Motor neuron (in vitro differentiated cells): ENCODE measurements at regions not wholly inside any gene's neighbourhood (a gene's known extent, or its start where the extent isn't known, plus 50 kb on each side); places are given as distances from the start of the nearest gene placed in this dataset.

Experiments used
- ATAC-seq, 8 experiments: fragments of 200-7000 bp; cut with Tn5 transposase; replicated peaks in 6 of 8; 2 replicates each; pipeline ENCODE4 v1.8.0; 2021; ENCODE audit warnings: mild to moderate bottlenecking in 8 of 8, moderate library complexity in 8 of 8
- H3K27ac ChIP-seq, 2 donors: fragments of 250-450 bp; sonication (Bioruptor Pico); 2 replicates each; pipeline ENCODE4 v1.9.0; 2021; ENCODE audit warnings: antibody characterized with exemption in 2 of 2, mild to moderate bottlenecking in 2 of 2, moderate library complexity in 1 of 2
- H3K4me1 ChIP-seq, 2 donors: fragments of 250-450 bp; sonication (Bioruptor Pico); replicated peaks in 1 of 2; 2 replicates each; pipeline ENCODE4 v1.6.1; 2021; ENCODE audit warnings: antibody characterized with exemption in 2 of 2, mild to moderate bottlenecking in 2 of 2, moderate library complexity in 1 of 2
- H3K4me3 ChIP-seq, 5 donors: fragments of 250-450 bp; sonication (Bioruptor Pico); 2 replicates each; pipeline ENCODE4 v1.9.0; 2021; ENCODE audit warnings: antibody characterized with exemption in 5 of 5, mild to moderate bottlenecking in 5 of 5, moderate library complexity in 4 of 5
- WGBS, 10 experiments: fragments of 450-650 bp; shearing (Covaris generic); methylation state at CpG; one replicate each; pipeline ENCODE4 v1.0.0; 2022; 5-methylcytosine and 5-hydroxymethylcytosine counted together
- in situ Hi-C, 9 experiments: fragments of 400-800 bp; cut with MboI; loops; one replicate each; pipeline ENCODE4 v1.15.0; 2021; ENCODE audit warnings: low sequenced_read_pairs in 9 of 9, low pct_unique_long_range_greater_than_20kb in 2 of 9; ENCODE audit not compliant: unreplicated experiment in 9 of 9

DNA sequence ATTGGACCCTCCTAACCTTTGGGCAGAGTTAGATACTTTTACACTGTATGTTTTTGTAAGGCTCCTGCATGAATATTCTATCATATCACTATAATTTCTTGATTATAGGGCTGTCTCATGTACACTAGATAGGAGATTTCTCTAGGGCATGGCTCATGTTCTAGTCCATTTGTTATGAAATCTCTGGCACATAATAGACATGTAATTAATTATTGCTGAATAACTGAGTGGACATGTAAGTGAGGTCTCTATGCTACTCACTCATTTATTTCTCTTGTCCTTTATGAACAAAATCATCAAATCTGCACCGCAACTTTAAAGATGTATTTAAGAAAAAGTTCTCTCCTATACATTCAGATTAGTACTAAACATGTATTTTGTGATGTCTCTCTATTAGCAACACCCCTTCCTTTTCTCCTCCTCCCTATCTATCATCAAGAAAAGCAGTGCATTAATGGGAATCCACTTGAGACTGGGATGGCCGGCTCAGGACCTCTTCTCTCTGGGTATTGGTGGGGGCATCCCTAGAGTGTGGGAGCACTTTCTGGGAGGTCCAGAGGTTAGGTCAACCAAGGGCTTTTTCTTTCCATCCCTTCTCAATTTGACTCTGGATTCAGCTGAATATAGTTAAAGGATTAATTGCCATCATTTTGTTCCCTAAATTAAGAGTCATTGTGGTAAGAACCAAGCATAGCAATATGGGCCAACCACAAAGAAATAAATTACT is 168.0 kb upstream of the HMGA2 start:
- ATAC-seq = no peak
- Histone ChIP-seq H3K4me1 (no peaks in the 10 kb centered on the region), H3K27ac (no peak overlapping the region), H3K4me3 (no peak overlapping the region)
- WGBS, 10 experiments = 20 to 100% (median 92%) methylated on average over 1 to 2 of the region's 2 CpGs; no CpG with 5 or more reads in 1 of the 10 experiments
- in situ Hi-C loops = loop anchor here in 1 of 9 experiments (25.0 kb wide), 1 partner anchor 94 kb away; no protein-coding TSS in a partner anchor

- Histone ChIP-seq H3K4me3 (no peak overlapping the region), H3K4me1 (no peaks in the 10 kb centered on the region), H3K27ac (no peak overlapping the region)
- peak in 5 of 8 experiments; percentile 36 to 94 (median 61) for ATAC-seq
- in situ Hi-C loops = loop anchor here in 1 of 9 experiments (25.0 kb wide), 1 partner anchor 95 kb away; no protein-coding TSS in a partner anchor
- WGBS, 10 experiments = 0 to 82% (median 20%) methylated on average over 1 to 3 of the region's 3 CpGs; no CpG with 5 or more reads in 1 of the 10 experiments
Measured at GRCh38 chr12:65656891-65657351, 167.4 kb upstream of the HMGA2 start.

- Histone ChIP-seq H3K4me1 (no peaks in the 10 kb centered on the region), H3K27ac (no peak overlapping the region), H3K4me3 (no peak overlapping the region)
- ATAC-seq = no peak
- in situ Hi-C loops = loop anchor here in 1 of 9 experiments (25.0 kb wide), 1 partner anchor 95 kb away; no protein-coding TSS in a partner anchor
- WGBS, 10 experiments = 67 to 100% (median 93%) methylated on average over 1 of the region's 1 CpG; no CpG with 5 or more reads in 4 of the 10 experiments
Measured at GRCh38 chr12:65657635-65658034, 166.6 kb upstream of the HMGA2 start.

DNA sequence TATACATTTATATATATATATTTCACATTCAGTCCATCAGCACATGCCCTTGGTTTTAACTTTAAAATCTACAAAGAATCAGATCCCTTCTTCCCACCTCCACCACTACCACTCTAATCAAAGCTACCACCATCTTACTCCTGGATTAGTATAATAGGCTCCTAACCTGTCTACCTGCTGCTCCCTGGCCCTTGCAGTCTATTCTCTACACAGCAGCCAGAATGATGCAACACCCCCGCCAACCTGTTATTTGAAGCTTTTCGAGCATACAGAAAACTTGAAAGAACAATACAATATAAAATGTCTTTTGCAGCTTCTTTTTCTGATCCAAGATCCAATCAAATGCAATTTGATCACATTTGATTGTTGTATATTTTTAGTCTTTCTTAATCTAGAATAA is 165.9 kb upstream of the HMGA2 start:
- 92 to 100% (median 98%) methylated on average over 2 of the region's 2 CpGs; no CpG with 5 or more reads in 2 of the 10 experiments for WGBS, 10 experiments
- ATAC-seq = no peak
- no peak overlapping the region for H3K4me3 ChIP-seq
- in situ Hi-C loops = loop anchor here in 1 of 9 experiments (25.0 kb wide), 1 partner anchor 96 kb away; no protein-coding TSS in a partner anchor
- no peaks in the 10 kb centered on the region for H3K4me1 ChIP-seq
- H3K27ac ChIP-seq = no peak overlapping the region

- Histone ChIP-seq H3K4me3 (no peak overlapping the region), H3K27ac (no peak overlapping the region), H3K4me1 (no peaks in the 10 kb centered on the region)
- in situ Hi-C loops = loop anchor here in 1 of 9 experiments (25.0 kb wide), 1 partner anchor 97 kb away; no protein-coding TSS in a partner anchor
- no peak for ATAC-seq
- 79 to 100% (median 89%) methylated on average over 1 of the region's 1 CpG; no CpG with 5 or more reads in 1 of the 10 experiments for WGBS, 10 experiments
Measured at GRCh38 chr12:65659681-65660080, 164.6 kb upstream of the HMGA2 start.

DNA sequence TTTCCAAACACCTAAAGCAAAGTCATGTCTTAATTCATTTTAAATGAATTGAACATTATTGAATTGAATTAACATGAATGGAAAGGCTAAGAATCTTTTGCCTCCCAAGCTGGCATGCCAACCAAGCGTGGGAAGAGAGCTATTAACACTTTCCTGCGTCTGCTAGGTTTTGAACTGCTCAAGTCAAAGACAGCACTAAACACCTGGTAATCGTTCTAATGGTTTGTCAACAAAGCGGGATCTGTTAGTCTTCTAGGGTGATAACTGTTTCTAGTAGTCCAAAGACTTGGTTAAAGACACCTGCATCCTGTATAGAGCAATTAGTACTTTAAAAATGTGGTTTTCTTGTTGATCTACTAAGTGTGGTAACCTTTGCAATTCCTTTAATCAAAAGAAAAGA is 164.2 kb upstream of the HMGA2 start:
- in situ Hi-C loops = loop anchor here in 1 of 9 experiments (25.0 kb wide), 1 partner anchor 98 kb away; no protein-coding TSS in a partner anchor
- no peak overlapping the region for H3K4me3 ChIP-seq
- H3K4me1 ChIP-seq = no peaks in the 10 kb centered on the region
- ATAC-seq = no peak
- 74 to 100% (median 88%) methylated on average over 1 to 4 of the region's 4 CpGs for WGBS, 10 experiments
- no peak overlapping the region for H3K27ac ChIP-seq

- Histone ChIP-seq H3K27ac (no peak overlapping the region), H3K4me1 (no peaks in the 10 kb centered on the region), H3K4me3 (no peak overlapping the region)
- WGBS, 10 experiments = 85 to 100% (median 94%) methylated on average over 2 to 7 of the region's 7 CpGs
- in situ Hi-C loops = loop anchor here in 1 of 9 experiments (25.0 kb wide), 1 partner anchor 99 kb away; no protein-coding TSS in a partner anchor
- ATAC-seq = no peak
Measured at GRCh38 chr12:65660836-65661235, 163.4 kb upstream of the HMGA2 start.

GRCh38 chr12:65662590-65662989 is 161.7 kb upstream of the HMGA2 start:
- Histone ChIP-seq H3K4me1 (no peaks in the 10 kb centered on the region), H3K27ac (no peak overlapping the region), H3K4me3 (no peak overlapping the region)
- in situ Hi-C loops = loop anchor here in 1 of 9 experiments (25.0 kb wide), 1 partner anchor 100 kb away; no protein-coding TSS in a partner anchor
- WGBS, 10 experiments = 67 to 100% (median 95%) methylated on average over 1 to 2 of the region's 2 CpGs; no CpG with 5 or more reads in 1 of the 10 experiments
- ATAC-seq = no peak

DNA sequence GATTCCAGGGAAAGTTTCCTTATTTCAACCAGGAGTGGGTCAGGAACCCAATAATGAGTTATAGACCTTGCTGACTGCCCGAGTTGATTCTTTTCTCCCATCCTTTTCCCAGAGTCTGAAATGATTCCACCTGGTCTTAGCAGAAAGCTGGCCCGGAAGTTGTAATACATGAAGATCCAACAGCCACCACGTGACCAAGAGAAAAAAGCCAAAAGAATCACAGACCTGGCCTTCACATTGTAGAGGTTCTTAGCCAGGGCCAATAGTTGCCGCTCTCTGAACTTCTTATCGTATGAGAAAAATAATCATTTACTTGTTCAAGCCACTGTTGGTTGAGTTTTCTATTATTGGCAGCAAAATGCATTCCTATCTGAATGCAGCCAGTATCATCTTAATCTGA is 161.2 kb upstream of the HMGA2 start:
- in situ Hi-C loops = loop anchor here in 1 of 9 experiments (25.0 kb wide), 1 partner anchor 101 kb away; no protein-coding TSS in a partner anchor
- 71 to 97% (median 83%) methylated on average over 2 to 5 of the region's 5 CpGs; no CpG with 5 or more reads in 1 of the 10 experiments for WGBS, 10 experiments
- no peak for ATAC-seq
- no peak overlapping the region for H3K4me3 ChIP-seq
- no peaks in the 10 kb centered on the region for H3K4me1 ChIP-seq
- H3K27ac ChIP-seq = no peak overlapping the region

- WGBS, 10 experiments = 53 to 100% (median 87%) methylated on average over 2 to 5 of the region's 5 CpGs; no CpG with 5 or more reads in 1 of the 10 experiments
- Histone ChIP-seq H3K4me3 (no peak overlapping the region), H3K27ac (no peak overlapping the region), H3K4me1 (no peaks in the 10 kb centered on the region)
- no peak for ATAC-seq
- in situ Hi-C loops = loop anchor here in 1 of 9 experiments (25.0 kb wide), 1 partner anchor 101 kb away; no protein-coding TSS in a partner anchor
Measured at GRCh38 chr12:65663648-65664047, 160.6 kb upstream of the HMGA2 start.

DNA sequence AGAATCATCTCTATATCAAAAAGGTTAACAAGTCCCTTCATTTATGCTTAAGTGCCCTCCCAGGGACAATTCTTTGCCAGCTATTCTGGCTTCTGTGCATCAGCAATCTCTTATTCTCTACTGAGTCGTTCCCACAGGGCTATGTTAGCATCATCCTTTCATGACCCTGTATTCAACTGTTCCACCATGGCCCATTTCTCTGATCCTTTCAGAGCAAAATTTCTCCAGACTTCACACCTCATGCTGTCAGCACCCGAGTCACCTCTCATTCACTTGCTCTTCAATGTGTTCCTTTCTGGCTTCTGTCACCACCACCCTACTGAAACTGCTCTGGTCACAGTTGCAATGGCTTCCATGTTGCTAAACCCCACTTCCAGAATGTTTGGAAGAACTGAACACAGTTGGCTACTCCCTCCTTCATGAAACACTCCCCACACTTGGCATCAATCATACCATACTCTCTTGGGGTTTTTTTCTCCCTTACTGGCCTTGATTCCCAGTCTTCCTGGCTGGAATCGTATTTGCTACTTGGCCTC is 159.5 kb upstream of the HMGA2 start:
- no peak overlapping the region for H3K4me3 ChIP-seq
- no peak overlapping the region for H3K27ac ChIP-seq
- 41 to 100% (median 71%) methylated on average over 1 to 3 of the region's 3 CpGs for WGBS, 10 experiments
- no peak for ATAC-seq
- in situ Hi-C loops = loop anchor here in 1 of 9 experiments (25.0 kb wide), 1 partner anchor 102 kb away; no protein-coding TSS in a partner anchor
- no peaks in the 10 kb centered on the region for H3K4me1 ChIP-seq

GRCh38 chr12:65665817-65666216 is 158.5 kb upstream of the HMGA2 start:
- no peak for ATAC-seq
- Histone ChIP-seq H3K4me3 (no peak overlapping the region), H3K27ac (no peak overlapping the region), H3K4me1 (no peaks in the 10 kb centered on the region)
- in situ Hi-C loops = loop anchor here in 1 of 9 experiments (25.0 kb wide), 1 partner anchor 104 kb away; no protein-coding TSS in a partner anchor
- WGBS, 10 experiments = 75 to 100% (median 95%) methylated on average over 1 to 2 of the region's 2 CpGs; no CpG with 5 or more reads in 1 of the 10 experiments

- no peaks in the 10 kb centered on the region for H3K4me1 ChIP-seq
- no peak overlapping the region for H3K27ac ChIP-seq
- in situ Hi-C loops = loop anchor here in 1 of 9 experiments (25.0 kb wide), 1 partner anchor 105 kb away; no protein-coding TSS in a partner anchor
- ATAC-seq = no peak
- 9 to 100% (median 52%) methylated on average over 1 to 2 of the region's 2 CpGs; no CpG with 5 or more reads in 1 of the 10 experiments for WGBS, 10 experiments
- H3K4me3 ChIP-seq = no peak overlapping the region
Measured at GRCh38 chr12:65666876-65667275, 157.4 kb upstream of the HMGA2 start.
